ENCODE measurements at regions not wholly inside any gene's neighbourhood (a gene's known extent, or its start where the extent isn't known, plus 50 kb on each side); places are given as distances from the start of the nearest gene placed in this dataset.
"Not testable (repeated sequence)": the region's sequence is repeated elsewhere in the genome, so short reads cannot be mapped to it uniquely, and the experiment has no call there.

GRCh38 chr2:195238379-195238778 is 418.6 kb upstream of the SLC39A10 start:
- TF ChIP-seq RBAK (tag by site-specific recombination; IDR thresholded peaks at IDR 0.05), result no peak
- TF ChIP-seq ZFHX2 (tag by site-specific recombination; conservative IDR thresholded peaks at IDR 0.05), result no peak
- no peak for TF ChIP-seq ZNF223 (tag by site-specific recombination; IDR thresholded peaks at IDR 0.05)
- TF ChIP-seq ZNF560 (tag by site-specific recombination; IDR thresholded peaks at IDR 0.05; ENCODE audit: borderline replicate concordance), result no peak
- TF ChIP-seq ZNF776 (tag by site-specific recombination; IDR thresholded peaks at IDR 0.05; ENCODE audit: borderline replicate concordance), result no peak
- TF ChIP-seq YY1 (tag by site-specific recombination; IDR thresholded peaks at IDR 0.05), result no peak
- TF ChIP-seq BCL6B (tag by site-specific recombination; IDR thresholded peaks at IDR 0.05), result no peak
- no peak for TF ChIP-seq CTCF (tag by site-specific recombination; IDR thresholded peaks at IDR 0.05)
- TF ChIP-seq ZNF404 (tag by site-specific recombination; IDR thresholded peaks at IDR 0.05), result no peak
- no peak for TF ChIP-seq ZNF670 (tag by site-specific recombination; IDR thresholded peaks at IDR 0.05; ENCODE audit: low read depth)
- TF ChIP-seq PRDM6 (tag by site-specific recombination; IDR thresholded peaks at IDR 0.05), result no peak
- POLR2A ChIA-PET, result no interaction called here
- Histone ChIP-seq H3K36me3 (ENCODE audit: control insufficient read depth in 2 of 2, insufficient read depth in 1 of 2, low read length in 2 of 2) (no peaks in the 10 kb centered on the region), H3K27ac (ENCODE audit: extremely low read depth, low read depth, low read length) (no peak overlapping the region), H3K4me1 (ENCODE audit: control insufficient read depth, insufficient read depth, low read length) (no peaks in the 10 kb centered on the region), H3K4me3 (ENCODE audit: low read depth, low read length) (no peak overlapping the region), H3K9me3 (ENCODE audit: control insufficient read depth, insufficient read depth, low read depth, low read length) (no peaks in the 10 kb centered on the region)
- CTCF ChIA-PET, result no interaction called here

- POLR2A ChIA-PET; H3K4me3 ChIP-seq (ENCODE audit: low read depth, low read length); H3K36me3 ChIP-seq (ENCODE audit: control insufficient read depth in 2 of 2, insufficient read depth in 1 of 2, low read length in 2 of 2); H3K27ac ChIP-seq (ENCODE audit: extremely low read depth, low read depth, low read length); H3K4me1 ChIP-seq (ENCODE audit: control insufficient read depth, insufficient read depth, low read length); H3K9me3 ChIP-seq (ENCODE audit: control insufficient read depth, insufficient read depth, low read depth, low read length): not testable (repeated sequence)
- CTCF ChIA-PET, result interaction anchor here (0.6 kb wide), 1 partner anchor 32 kb away, joined by 3 read pairs; no protein-coding TSS in a partner anchor
Measured at GRCh38 chr2:195228547-195228946, 428.5 kb upstream of the SLC39A10 start.

GRCh38 chr2:195214072-195214471 is 443.0 kb upstream of the SLC39A10 start:
- POLR2A ChIA-PET, result no interaction called here
- TF ChIP-seq ZNF558 (tag by site-specific recombination; IDR thresholded peaks at IDR 0.05) (no peak), ZNF426 (tag by site-specific recombination; IDR thresholded peaks at IDR 0.05) (no peak), ZBTB44 (tag by site-specific recombination; IDR thresholded peaks at IDR 0.05) (no peak), ZNF248 (tag by site-specific recombination; IDR thresholded peaks at IDR 0.05) (no peak), IKZF3 (tag by site-specific recombination; IDR thresholded peaks at IDR 0.05) (no peak), ZNF140 (tag by site-specific recombination; IDR thresholded peaks at IDR 0.05) (no peak), ZNF138 (tag by site-specific recombination; IDR thresholded peaks at IDR 0.05; ENCODE audit: borderline replicate concordance) (no peak), ZNF48 (tag by site-specific recombination; IDR thresholded peaks at IDR 0.05) (no peak), ZNF169 (tag by site-specific recombination; IDR thresholded peaks at IDR 0.05) (no peak), ZNF654 (tag by site-specific recombination; IDR thresholded peaks at IDR 0.05; ENCODE audit: low read depth) (no peak), SP3 (tag by site-specific recombination; IDR thresholded peaks at IDR 0.05) (no peak), ZNF311 (tag by site-specific recombination; IDR thresholded peaks at IDR 0.05; ENCODE audit: borderline replicate concordance) (no peak), ZNF629 (tag by site-specific recombination; IDR thresholded peaks at IDR 0.05) (no peak), ZNF76 (tag by site-specific recombination; IDR thresholded peaks at IDR 0.05; ENCODE audit: borderline replicate concordance, low read depth) (no peak), ZNF324 (tag by site-specific recombination; IDR thresholded peaks at IDR 0.05) (no peak), ZNF302 (tag by site-specific recombination; IDR thresholded peaks at IDR 0.05; ENCODE audit: low read depth) (no peak), PRDM1 (tag by site-specific recombination; IDR thresholded peaks at IDR 0.05) (no peak)

More at GRCh38 chr2:195214072-195214471, 443.0 kb upstream of the SLC39A10 start:
- CTCF ChIA-PET, result no interaction called here
- Histone ChIP-seq H3K4me3 (ENCODE audit: low read depth, low read length) (no peak overlapping the region), H3K36me3 (ENCODE audit: control insufficient read depth in 2 of 2, insufficient read depth in 1 of 2, low read length in 2 of 2) (no peaks in the 10 kb centered on the region), H3K9me3 (ENCODE audit: control insufficient read depth, insufficient read depth, low read depth, low read length) (no peaks in the 10 kb centered on the region), H3K27ac (ENCODE audit: extremely low read depth, low read depth, low read length) (no peak overlapping the region), H3K4me1 (ENCODE audit: control insufficient read depth, insufficient read depth, low read length) (no peaks in the 10 kb centered on the region)
